Testis (tissue), 2 donors: ENCODE measurements at regions not wholly inside any gene's neighbourhood (a gene's known extent, or its start where the extent isn't known, plus 50 kb on each side); places are given as distances from the start of the nearest gene placed in this dataset.

Experiments
- POLR2A ChIP-seq: fragments of 450-650 bp; IDR thresholded peaks from one replicate; pipeline ENCODE4 v1.6.1; 2017; ENCODE audit warnings: antibody characterized with exemption, mild to moderate bottlenecking, moderate library complexity
- TF ChIP-seq, protein P1 (sequence below), 3 experiments: fragments of 450-650 bp in 2 of 3; fragments of 200-600 bp in 1 of 3; sonication (generic) in 1 of 3; IDR thresholded peaks; one replicate each; pipeline ENCODE4 v1.5.1; 2016 to 2019; ENCODE audit warnings: antibody characterized with exemption in 3 of 3, mild to moderate bottlenecking in 2 of 3, moderate library complexity in 1 of 3

DNA sequence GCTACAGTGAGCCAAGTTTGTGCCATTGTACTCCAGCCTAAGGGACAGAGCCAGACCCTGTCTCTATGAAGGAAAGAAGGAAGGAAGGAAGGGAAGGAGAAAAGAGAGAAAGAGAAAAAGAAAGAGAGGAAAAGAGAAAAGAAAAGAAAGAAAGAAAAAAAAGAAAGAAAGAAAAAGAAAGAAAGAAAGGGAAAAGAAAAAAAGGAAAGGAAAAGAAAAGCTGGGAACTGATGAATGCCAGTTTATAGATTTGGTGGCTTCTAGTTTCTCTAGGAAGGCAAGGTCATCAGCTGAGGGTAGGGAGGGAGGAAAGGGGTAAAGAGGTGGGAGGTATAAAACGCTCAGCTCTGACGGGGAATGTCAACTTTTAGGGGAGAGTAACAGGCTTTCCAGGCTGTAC is 62.3 kb upstream of the AKT3 start:
- TF ChIP-seq, protein P1, sequence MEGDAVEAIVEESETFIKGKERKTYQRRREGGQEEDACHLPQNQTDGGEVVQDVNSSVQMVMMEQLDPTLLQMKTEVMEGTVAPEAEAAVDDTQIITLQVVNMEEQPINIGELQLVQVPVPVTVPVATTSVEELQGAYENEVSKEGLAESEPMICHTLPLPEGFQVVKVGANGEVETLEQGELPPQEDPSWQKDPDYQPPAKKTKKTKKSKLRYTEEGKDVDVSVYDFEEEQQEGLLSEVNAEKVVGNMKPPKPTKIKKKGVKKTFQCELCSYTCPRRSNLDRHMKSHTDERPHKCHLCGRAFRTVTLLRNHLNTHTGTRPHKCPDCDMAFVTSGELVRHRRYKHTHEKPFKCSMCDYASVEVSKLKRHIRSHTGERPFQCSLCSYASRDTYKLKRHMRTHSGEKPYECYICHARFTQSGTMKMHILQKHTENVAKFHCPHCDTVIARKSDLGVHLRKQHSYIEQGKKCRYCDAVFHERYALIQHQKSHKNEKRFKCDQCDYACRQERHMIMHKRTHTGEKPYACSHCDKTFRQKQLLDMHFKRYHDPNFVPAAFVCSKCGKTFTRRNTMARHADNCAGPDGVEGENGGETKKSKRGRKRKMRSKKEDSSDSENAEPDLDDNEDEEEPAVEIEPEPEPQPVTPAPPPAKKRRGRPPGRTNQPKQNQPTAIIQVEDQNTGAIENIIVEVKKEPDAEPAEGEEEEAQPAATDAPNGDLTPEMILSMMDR (IDR thresholded peaks at IDR 0.05): no peak
- no peak for TF ChIP-seq POLR2A
